Type B pancreatic cell (in vitro differentiated cells): ENCODE measurements at regions not wholly inside any gene's neighbourhood (a gene's known extent, or its start where the extent isn't known, plus 50 kb on each side); places are given as distances from the start of the nearest gene placed in this dataset.

Experiments
- DNase-seq: peaks from one replicate; pipeline ENCODE4 v3.0.0; 2021; ENCODE audit warnings: mixed read lengths; ENCODE audit not compliant: unreplicated experiment; ENCODE audit errors: extremely low spot score
- H3K27ac Mint-ChIP-seq: 2 replicates; pipeline ENCODE4 v1.8.0; 2021; ENCODE audit warnings: mild to moderate bottlenecking, mixed read lengths
- H3K27me3 Mint-ChIP-seq: 2 replicates; pipeline ENCODE4 v1.8.0; 2021; ENCODE audit warnings: mixed read lengths
- H3K36me3 Mint-ChIP-seq: 2 replicates; pipeline ENCODE4 v1.8.0; 2021; ENCODE audit warnings: mixed read lengths
- H3K4me1 Mint-ChIP-seq: one replicate; pipeline ENCODE4 v1.8.0; 2021; ENCODE audit warnings: mixed read lengths; ENCODE audit not compliant: unreplicated experiment
- H3K4me3 Mint-ChIP-seq: 2 replicates; pipeline ENCODE4 v1.8.0; 2021; ENCODE audit warnings: mild to moderate bottlenecking, mixed read lengths
- H3K9me3 Mint-ChIP-seq: 2 replicates; pipeline ENCODE4 v1.8.0; 2021; ENCODE audit warnings: mixed read lengths
- TF ChIP-seq, protein P1 (sequence below): fragments of 200-600 bp; sonication (generic); conservative IDR thresholded peaks from 2 replicates; pipeline ENCODE4 v1.5.0; 2021; ENCODE audit warnings: antibody characterized with exemption, mild to moderate bottlenecking

DNA sequence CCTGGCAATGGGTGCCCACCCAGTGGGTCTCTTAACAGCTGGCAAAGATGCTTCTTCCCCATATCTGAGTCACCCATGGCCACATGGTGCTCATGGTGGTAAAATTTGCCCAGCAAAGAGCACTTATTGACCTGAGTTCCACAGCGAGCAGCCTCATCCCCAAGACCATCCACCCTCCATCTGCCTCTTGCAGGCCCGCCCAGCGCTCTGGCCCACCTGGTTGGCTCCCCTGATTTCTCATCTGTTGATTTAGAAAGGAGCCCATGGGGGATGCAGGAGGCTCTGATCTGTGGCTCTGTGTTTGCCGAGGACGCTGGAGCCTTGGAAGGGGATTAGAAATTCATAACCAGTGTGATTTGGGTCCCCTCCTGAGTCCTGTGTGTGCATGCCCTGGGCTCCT, 657.5 kb downstream of the PTPRU start:
- H3K27me3 Mint-ChIP-seq, result peaks cover 58% of the 10 kb centered on the region
- H3K27ac Mint-ChIP-seq, result no peak overlapping the region
- DNase-seq, result peak; percentile 49
- H3K36me3 Mint-ChIP-seq, result no peaks in the 10 kb centered on the region
- no peaks in the 10 kb centered on the region for H3K9me3 Mint-ChIP-seq
- H3K4me1 Mint-ChIP-seq, result no peaks in the 10 kb centered on the region
- TF ChIP-seq, protein P1, sequence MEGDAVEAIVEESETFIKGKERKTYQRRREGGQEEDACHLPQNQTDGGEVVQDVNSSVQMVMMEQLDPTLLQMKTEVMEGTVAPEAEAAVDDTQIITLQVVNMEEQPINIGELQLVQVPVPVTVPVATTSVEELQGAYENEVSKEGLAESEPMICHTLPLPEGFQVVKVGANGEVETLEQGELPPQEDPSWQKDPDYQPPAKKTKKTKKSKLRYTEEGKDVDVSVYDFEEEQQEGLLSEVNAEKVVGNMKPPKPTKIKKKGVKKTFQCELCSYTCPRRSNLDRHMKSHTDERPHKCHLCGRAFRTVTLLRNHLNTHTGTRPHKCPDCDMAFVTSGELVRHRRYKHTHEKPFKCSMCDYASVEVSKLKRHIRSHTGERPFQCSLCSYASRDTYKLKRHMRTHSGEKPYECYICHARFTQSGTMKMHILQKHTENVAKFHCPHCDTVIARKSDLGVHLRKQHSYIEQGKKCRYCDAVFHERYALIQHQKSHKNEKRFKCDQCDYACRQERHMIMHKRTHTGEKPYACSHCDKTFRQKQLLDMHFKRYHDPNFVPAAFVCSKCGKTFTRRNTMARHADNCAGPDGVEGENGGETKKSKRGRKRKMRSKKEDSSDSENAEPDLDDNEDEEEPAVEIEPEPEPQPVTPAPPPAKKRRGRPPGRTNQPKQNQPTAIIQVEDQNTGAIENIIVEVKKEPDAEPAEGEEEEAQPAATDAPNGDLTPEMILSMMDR, result no peak
- no peak overlapping the region for H3K4me3 Mint-ChIP-seq

- Mint-ChIP-seq H3K4me3 (no peak overlapping the region), H3K9me3 (no peaks in the 10 kb centered on the region), H3K4me1 (no peaks in the 10 kb centered on the region), H3K27ac (no peak overlapping the region), H3K36me3 (no peaks in the 10 kb centered on the region), H3K27me3 (peaks cover 60% of the 10 kb centered on the region)
- TF ChIP-seq, protein P1, result no peak
- DNase-seq, result peak; percentile 47
Measured at GRCh38 chr1:29893046-29893723, 656.9 kb downstream of the PTPRU start.

GRCh38 chr1:29892247-29892646, 655.9 kb downstream of the PTPRU start:
- Mint-ChIP-seq H3K4me1 (no peaks in the 10 kb centered on the region), H3K27me3 (peaks cover 53% of the 10 kb centered on the region), H3K4me3 (no peak overlapping the region), H3K36me3 (no peaks in the 10 kb centered on the region), H3K27ac (no peak overlapping the region), H3K9me3 (no peaks in the 10 kb centered on the region)
- TF ChIP-seq, protein P1, result no peak
- peak; percentile 34 for DNase-seq

GRCh38 chr1:29890201-29890959, 654.1 kb downstream of the PTPRU start:
- Mint-ChIP-seq H3K4me3 (no peak overlapping the region), H3K27me3 (peaks cover 38% of the 10 kb centered on the region), H3K4me1 (no peaks in the 10 kb centered on the region), H3K9me3 (no peaks in the 10 kb centered on the region), H3K27ac (no peak overlapping the region), H3K36me3 (no peaks in the 10 kb centered on the region)
- TF ChIP-seq, protein P1, result no peak
- no peak for DNase-seq

DNA sequence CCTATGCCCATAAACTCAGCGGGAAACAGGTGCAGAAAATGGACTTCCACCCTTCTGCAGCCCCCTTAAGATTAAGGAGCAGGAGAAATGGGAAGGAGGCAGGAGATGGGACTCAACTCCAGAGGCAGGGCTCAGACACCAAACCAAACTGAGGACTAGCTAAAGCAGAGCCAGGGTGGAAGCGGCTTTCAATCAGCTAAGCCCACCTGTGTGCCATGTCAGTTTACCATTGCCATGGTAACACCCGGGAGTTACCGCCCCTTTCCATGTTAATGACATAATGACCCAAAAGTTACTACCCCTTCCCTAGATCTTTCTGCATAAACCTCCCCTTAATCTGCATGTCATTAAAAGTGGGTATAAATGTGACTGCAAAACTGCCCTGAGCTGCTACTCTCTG, 653.5 kb downstream of the PTPRU start:
- H3K4me1 Mint-ChIP-seq, result no peaks in the 10 kb centered on the region
- H3K27me3 Mint-ChIP-seq, result peaks cover 31% of the 10 kb centered on the region
- no peaks in the 10 kb centered on the region for H3K9me3 Mint-ChIP-seq
- TF ChIP-seq, protein P1, result no peak
- H3K4me3 Mint-ChIP-seq, result no peak overlapping the region
- no peak overlapping the region for H3K27ac Mint-ChIP-seq
- H3K36me3 Mint-ChIP-seq, result no peaks in the 10 kb centered on the region
- peak; percentile 29 for DNase-seq
